M059J (cell line): ENCODE measurements at regions not wholly inside any gene's neighbourhood (a gene's known extent, or its start where the extent isn't known, plus 50 kb on each side); places are given as distances from the start of the nearest gene placed in this dataset.
A peak's percentile ranks its signal among the peaks of the same experiment; 100 is the strongest.
"Not testable (repeated sequence)": the region's sequence is repeated elsewhere in the genome, so short reads cannot be mapped to it uniquely, and the experiment has no call there.

Source experiments
- DNase-seq: peaks from one replicate; pipeline ENCODE4 v3.0.0-alpha.2; 2012; ENCODE audit warnings: low read depth

DNA sequence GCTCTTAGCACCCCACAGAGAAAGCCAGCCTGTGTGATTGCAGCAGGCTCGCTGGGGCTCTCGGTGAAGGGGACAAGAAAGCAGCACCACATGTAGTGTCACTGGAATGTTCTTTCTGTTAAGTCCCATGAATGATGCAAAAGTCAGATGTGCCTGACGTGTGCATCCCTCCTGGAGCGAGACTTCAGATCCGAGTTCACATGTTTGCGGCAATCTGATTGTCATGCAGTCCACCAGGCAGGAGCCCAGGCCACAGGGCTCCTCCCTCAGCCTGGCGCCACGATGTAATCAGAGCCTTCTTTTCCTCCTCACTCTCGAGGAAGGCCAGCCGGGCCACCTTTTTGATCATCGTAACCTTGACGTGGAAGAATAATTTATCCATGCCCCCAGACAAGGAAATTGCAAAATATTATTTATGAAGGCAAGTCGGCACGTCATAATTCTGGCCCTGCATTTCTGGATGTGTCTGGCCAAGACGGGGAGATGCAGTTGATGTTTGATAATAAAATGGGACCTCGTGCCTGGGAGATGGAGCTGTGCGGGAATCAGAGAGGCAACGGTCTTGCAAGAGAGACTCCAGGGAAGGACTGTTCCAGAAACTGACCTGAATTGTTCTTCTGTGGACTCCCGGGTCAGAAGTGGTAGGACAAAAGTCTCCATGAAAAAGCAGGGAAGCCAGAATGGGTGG lies 214.6 kb downstream of the PHETA1 start:
- no peak for DNase-seq

- DNase-seq = no peak
These were observed 216.3 kb downstream of the PHETA1 start for GRCh38 chr12:111152561-111152960.

GRCh38 chr12:111150921-111151840 lies 217.7 kb downstream of the PHETA1 start:
- DNase-seq = no peak

DNA sequence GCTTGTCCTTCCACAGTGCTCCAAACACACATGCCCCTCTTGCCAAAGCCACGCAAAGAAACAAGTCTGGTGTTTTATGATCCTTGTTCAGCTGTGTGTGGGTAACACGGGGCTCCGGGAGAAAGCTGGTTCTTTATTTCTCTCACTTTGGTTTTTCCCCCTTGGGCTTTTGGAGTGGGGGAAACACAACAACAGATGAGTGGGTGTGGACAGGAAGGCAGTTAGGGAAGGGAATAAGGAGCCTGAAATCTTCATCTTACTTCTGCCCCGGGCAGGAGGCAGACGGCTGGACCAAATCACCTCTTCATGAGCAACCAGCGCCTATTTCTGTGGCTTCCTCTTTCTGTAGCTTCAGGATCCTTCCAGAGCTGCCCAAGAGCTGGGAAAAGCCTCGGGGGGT lies 218.5 kb downstream of the PHETA1 start:
- no peak for DNase-seq

GRCh38 chr12:111149299-111149698 lies 219.6 kb downstream of the PHETA1 start:
- DNase-seq = no peak

- DNase-seq = no peak
These were observed 220.9 kb downstream of the PHETA1 start for GRCh38 chr12:111148005-111148404.

DNA sequence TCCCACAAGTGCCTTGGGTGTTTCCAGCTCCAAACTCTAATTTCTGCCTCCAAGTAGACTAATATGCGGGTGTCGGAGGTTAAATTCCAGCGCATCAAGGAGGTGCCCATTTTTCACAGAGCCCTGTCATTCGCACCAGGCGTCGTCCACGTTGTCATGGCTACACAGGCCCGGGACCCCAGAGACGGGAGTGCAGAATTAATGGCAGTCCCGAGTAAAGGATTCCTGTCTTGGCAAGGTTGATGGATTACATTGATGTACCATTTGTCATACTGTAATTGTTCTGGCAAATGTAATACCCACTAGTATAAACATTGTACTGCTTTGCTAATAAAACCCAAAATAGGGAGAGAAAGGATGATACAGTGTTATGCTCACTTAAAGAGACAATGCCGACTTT lies 222.9 kb upstream of the MYL2 start:
- peak; percentile 9 for DNase-seq

GRCh38 chr12:111141205-111141604 lies 220.8 kb upstream of the MYL2 start:
- no peak for DNase-seq

- no peak for DNase-seq
These were observed 217.6 kb upstream of the MYL2 start for GRCh38 chr12:111138016-111138415.

GRCh38 chr12:111135293-111135832 lies 215.0 kb upstream of the MYL2 start:
- no peak for DNase-seq

GRCh38 chr12:111130336-111130735 lies 210.0 kb upstream of the MYL2 start:
- DNase-seq = no peak

- DNase-seq = no peak
These were observed 208.9 kb upstream of the MYL2 start for GRCh38 chr12:111129149-111129767.

- DNase-seq = no peak
These were observed 206.0 kb upstream of the MYL2 start for GRCh38 chr12:111126331-111126730.

GRCh38 chr12:111124183-111124582 lies 203.8 kb upstream of the MYL2 start:
- DNase-seq = no peak

DNA sequence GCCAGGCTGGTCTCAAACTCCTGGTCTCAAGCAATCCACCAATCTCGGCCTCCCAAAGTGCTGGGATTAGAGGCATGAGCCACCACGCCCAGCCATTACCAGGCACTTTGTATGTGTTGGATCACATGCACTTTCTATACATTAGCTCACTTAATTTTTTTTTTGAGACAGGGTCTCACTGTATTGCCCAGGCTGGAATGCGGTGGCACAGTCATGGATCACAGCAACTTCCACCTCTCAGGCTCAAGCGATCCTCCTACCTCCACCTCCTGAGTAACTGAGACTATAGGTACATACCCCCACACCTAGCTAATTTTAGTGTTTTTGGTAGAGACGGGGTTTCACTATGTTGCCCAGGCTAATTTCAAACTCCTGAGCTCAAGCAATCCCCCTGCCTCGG lies 203.0 kb upstream of the MYL2 start:
- no peak for DNase-seq

GRCh38 chr12:111122458-111122878 lies 202.1 kb upstream of the MYL2 start:
- no peak for DNase-seq

- DNase-seq = no peak
These were observed 201.5 kb upstream of the MYL2 start for GRCh38 chr12:111121840-111122239.

GRCh38 chr12:111120578-111120977 lies 200.2 kb upstream of the MYL2 start:
- DNase-seq = no peak

- no peak for DNase-seq
These were observed 196.6 kb upstream of the MYL2 start for GRCh38 chr12:111117017-111117416.

GRCh38 chr12:111113313-111113712 lies 192.9 kb upstream of the MYL2 start:
- not testable (repeated sequence) for DNase-seq

GRCh38 chr12:111112311-111113098 lies 192.1 kb upstream of the MYL2 start:
- no peak for DNase-seq

- no peak for DNase-seq
These were observed 191.3 kb upstream of the MYL2 start for GRCh38 chr12:111111681-111112080.
